ENCODE measurements at regions not wholly inside any gene's neighbourhood (a gene's known extent, or its start where the extent isn't known, plus 50 kb on each side); places are given as distances from the start of the nearest gene placed in this dataset.

- TF ChIP-seq CTCF (IDR thresholded peaks at IDR 0.05) (no peak), POLR2AphosphoS5 (IDR thresholded peaks at IDR 0.05) (no peak), POLR2A (IDR thresholded peaks at IDR 0.05) (no peak)
Observed at GRCh38 chr18:57882465-57882864, 79.3 kb upstream of the ATP8B1 start.

Data from breast epithelium (tissue), 3 donors.